Tibial nerve (tissue), 3 donors: ENCODE measurements at regions not wholly inside any gene's neighbourhood (a gene's known extent, or its start where the extent isn't known, plus 50 kb on each side); places are given as distances from the start of the nearest gene placed in this dataset.

Experiments
- POLR2A ChIP-seq, 2 donors: fragments of 450-650 bp; IDR thresholded peaks; one replicate each; pipeline ENCODE4 v1.6.1; 2017; ENCODE audit warnings: antibody characterized with exemption in 2 of 2, mild to moderate bottlenecking in 2 of 2, moderate library complexity in 2 of 2
- TF ChIP-seq, protein P1 (sequence below), 5 experiments: fragments of 200-600 bp in 3 of 5; fragments of 450-650 bp in 2 of 5; sonication (generic) in 3 of 5; IDR thresholded peaks; one replicate each; pipeline ENCODE4 v1.5.1; 2016 to 2019; ENCODE audit warnings: antibody characterized with exemption in 5 of 5, mild to moderate bottlenecking in 3 of 5, moderate library complexity in 2 of 5

GRCh38 chr18:43668866-43669265 is 391.6 kb upstream of the SYT4 start:
- TF ChIP-seq, protein P1, sequence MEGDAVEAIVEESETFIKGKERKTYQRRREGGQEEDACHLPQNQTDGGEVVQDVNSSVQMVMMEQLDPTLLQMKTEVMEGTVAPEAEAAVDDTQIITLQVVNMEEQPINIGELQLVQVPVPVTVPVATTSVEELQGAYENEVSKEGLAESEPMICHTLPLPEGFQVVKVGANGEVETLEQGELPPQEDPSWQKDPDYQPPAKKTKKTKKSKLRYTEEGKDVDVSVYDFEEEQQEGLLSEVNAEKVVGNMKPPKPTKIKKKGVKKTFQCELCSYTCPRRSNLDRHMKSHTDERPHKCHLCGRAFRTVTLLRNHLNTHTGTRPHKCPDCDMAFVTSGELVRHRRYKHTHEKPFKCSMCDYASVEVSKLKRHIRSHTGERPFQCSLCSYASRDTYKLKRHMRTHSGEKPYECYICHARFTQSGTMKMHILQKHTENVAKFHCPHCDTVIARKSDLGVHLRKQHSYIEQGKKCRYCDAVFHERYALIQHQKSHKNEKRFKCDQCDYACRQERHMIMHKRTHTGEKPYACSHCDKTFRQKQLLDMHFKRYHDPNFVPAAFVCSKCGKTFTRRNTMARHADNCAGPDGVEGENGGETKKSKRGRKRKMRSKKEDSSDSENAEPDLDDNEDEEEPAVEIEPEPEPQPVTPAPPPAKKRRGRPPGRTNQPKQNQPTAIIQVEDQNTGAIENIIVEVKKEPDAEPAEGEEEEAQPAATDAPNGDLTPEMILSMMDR (IDR thresholded peaks at IDR 0.05): no peak
- TF ChIP-seq POLR2A (IDR thresholded peaks at IDR 0.05): no peak
